ENCODE measurements at regions not wholly inside any gene's neighbourhood (a gene's known extent, or its start where the extent isn't known, plus 50 kb on each side); places are given as distances from the start of the nearest gene placed in this dataset.

- Mint-ChIP-seq H3K4me1 (ENCODE audit: low read depth) (no peaks in the 10 kb centered on the region), H3K27me3 (ENCODE audit: insufficient read depth) (peaks cover 10% of the 10 kb centered on the region), H3K4me3 (no peak overlapping the region), H3K36me3 (ENCODE audit: low read depth) (no peaks in the 10 kb centered on the region), H3K9me3 (no peaks in the 10 kb centered on the region), H3K27ac (no peak overlapping the region)
- no peak for DNase-seq (ENCODE audit: low spot score)
- intact Hi-C loops (cut with micrococcal nuclease), result no loop called here
These were observed 122.8 kb downstream of the PRLHR start for GRCh38 chr10:118472415-118473304.

GRCh38 chr10:118471863-118472262 is 123.6 kb downstream of the PRLHR start:
- Mint-ChIP-seq H3K4me3 (no peak overlapping the region), H3K27ac (no peak overlapping the region), H3K4me1 (ENCODE audit: low read depth) (no peaks in the 10 kb centered on the region), H3K27me3 (ENCODE audit: insufficient read depth) (peaks cover 10% of the 10 kb centered on the region), H3K9me3 (no peaks in the 10 kb centered on the region), H3K36me3 (ENCODE audit: low read depth) (no peaks in the 10 kb centered on the region)
- intact Hi-C loops (cut with micrococcal nuclease), result no loop called here
- DNase-seq (ENCODE audit: low spot score), result no peak

- intact Hi-C loops (cut with micrococcal nuclease), result no loop called here
- Mint-ChIP-seq H3K9me3 (no peaks in the 10 kb centered on the region), H3K4me1 (ENCODE audit: low read depth) (no peaks in the 10 kb centered on the region), H3K36me3 (ENCODE audit: low read depth) (no peaks in the 10 kb centered on the region), H3K27me3 (ENCODE audit: insufficient read depth) (peaks cover 10% of the 10 kb centered on the region), H3K4me3 (no peak overlapping the region), H3K27ac (no peak overlapping the region)
- DNase-seq (ENCODE audit: low spot score), result no peak
These were observed 125.0 kb downstream of the PRLHR start for GRCh38 chr10:118470470-118470869.

GRCh38 chr10:118467200-118467599 is 125.1 kb upstream of the FAM204A start:
- no peaks in the 10 kb centered on the region for H3K4me1 Mint-ChIP-seq (ENCODE audit: low read depth)
- no peaks in the 10 kb centered on the region for H3K9me3 Mint-ChIP-seq
- H3K4me3 Mint-ChIP-seq, result no peak overlapping the region
- intact Hi-C loops (cut with micrococcal nuclease), result no loop called here
- H3K27me3 Mint-ChIP-seq (ENCODE audit: insufficient read depth), result peaks cover 18% of the 10 kb centered on the region
- H3K27ac Mint-ChIP-seq, result no peak overlapping the region
- no peak for DNase-seq (ENCODE audit: low spot score)
- H3K36me3 Mint-ChIP-seq (ENCODE audit: low read depth), result no peaks in the 10 kb centered on the region

GRCh38 chr10:118465300-118465874 is 123.3 kb upstream of the FAM204A start:
- Mint-ChIP-seq H3K4me3 (no peak overlapping the region), H3K9me3 (no peaks in the 10 kb centered on the region), H3K27me3 (ENCODE audit: insufficient read depth) (peaks cover 18% of the 10 kb centered on the region), H3K36me3 (ENCODE audit: low read depth) (no peaks in the 10 kb centered on the region), H3K27ac (no peak overlapping the region), H3K4me1 (ENCODE audit: low read depth) (no peaks in the 10 kb centered on the region)
- no peak for DNase-seq (ENCODE audit: low spot score)
- intact Hi-C loops (cut with micrococcal nuclease), result no loop called here

GRCh38 chr10:118463740-118464139 is 121.6 kb upstream of the FAM204A start:
- H3K9me3 Mint-ChIP-seq, result no peaks in the 10 kb centered on the region
- intact Hi-C loops (cut with micrococcal nuclease), result no loop called here
- H3K36me3 Mint-ChIP-seq (ENCODE audit: low read depth), result no peaks in the 10 kb centered on the region
- H3K27me3 Mint-ChIP-seq (ENCODE audit: insufficient read depth), result peaks cover 20% of the 10 kb centered on the region
- H3K4me1 Mint-ChIP-seq (ENCODE audit: low read depth), result peaks cover 6% of the 10 kb centered on the region
- H3K27ac Mint-ChIP-seq, result no peak overlapping the region
- DNase-seq (ENCODE audit: low spot score), result no peak
- no peak overlapping the region for H3K4me3 Mint-ChIP-seq

- Mint-ChIP-seq H3K36me3 (ENCODE audit: low read depth) (no peaks in the 10 kb centered on the region), H3K27me3 (ENCODE audit: insufficient read depth) (peaks cover 20% of the 10 kb centered on the region), H3K9me3 (no peaks in the 10 kb centered on the region), H3K4me3 (no peak overlapping the region), H3K27ac (no peak overlapping the region), H3K4me1 (ENCODE audit: low read depth) (peaks cover 6% of the 10 kb centered on the region)
- intact Hi-C loops (cut with micrococcal nuclease), result no loop called here
- no peak for DNase-seq (ENCODE audit: low spot score)
These were observed 120.3 kb upstream of the FAM204A start for GRCh38 chr10:118462401-118462800.

GRCh38 chr10:118459642-118460193 is 117.6 kb upstream of the FAM204A start:
- H3K9me3 Mint-ChIP-seq, result no peaks in the 10 kb centered on the region
- intact Hi-C loops (cut with micrococcal nuclease), result loop anchor here (1.0 kb wide), 2 partner anchors 85 to 963 kb away; no protein-coding TSS in a partner anchor
- peaks cover 6% of the 10 kb centered on the region for H3K4me1 Mint-ChIP-seq (ENCODE audit: low read depth)
- peak; percentile 29 for DNase-seq (ENCODE audit: low spot score)
- peaks cover 18% of the 10 kb centered on the region for H3K27me3 Mint-ChIP-seq (ENCODE audit: insufficient read depth)
- H3K36me3 Mint-ChIP-seq (ENCODE audit: low read depth), result no peaks in the 10 kb centered on the region
- no peak overlapping the region for H3K4me3 Mint-ChIP-seq
- no peak overlapping the region for H3K27ac Mint-ChIP-seq

- intact Hi-C loops (cut with micrococcal nuclease), result loop anchor here (1.0 kb wide), 2 partner anchors 85 to 963 kb away; no protein-coding TSS in a partner anchor
- peaks cover 6% of the 10 kb centered on the region for H3K4me1 Mint-ChIP-seq (ENCODE audit: low read depth)
- H3K4me3 Mint-ChIP-seq, result no peak overlapping the region
- peaks cover 17% of the 10 kb centered on the region for H3K27me3 Mint-ChIP-seq (ENCODE audit: insufficient read depth)
- no peak overlapping the region for H3K27ac Mint-ChIP-seq
- no peaks in the 10 kb centered on the region for H3K9me3 Mint-ChIP-seq
- H3K36me3 Mint-ChIP-seq (ENCODE audit: low read depth), result no peaks in the 10 kb centered on the region
- no peak for DNase-seq (ENCODE audit: low spot score)
These were observed 117.0 kb upstream of the FAM204A start for GRCh38 chr10:118458957-118459641.

GRCh38 chr10:118457824-118458428 is 115.8 kb upstream of the FAM204A start:
- no peak for DNase-seq (ENCODE audit: low spot score)
- Mint-ChIP-seq H3K27me3 (ENCODE audit: insufficient read depth) (peaks cover 11% of the 10 kb centered on the region), H3K27ac (no peak overlapping the region), H3K9me3 (no peaks in the 10 kb centered on the region), H3K4me1 (ENCODE audit: low read depth) (peaks cover 6% of the 10 kb centered on the region), H3K4me3 (no peak overlapping the region), H3K36me3 (ENCODE audit: low read depth) (no peaks in the 10 kb centered on the region)
- intact Hi-C loops (cut with micrococcal nuclease), result no loop called here

GRCh38 chr10:118455181-118455695 is 113.1 kb upstream of the FAM204A start:
- Mint-ChIP-seq H3K4me1 (ENCODE audit: low read depth) (peaks cover 6% of the 10 kb centered on the region), H3K36me3 (ENCODE audit: low read depth) (peaks cover 2% of the 10 kb centered on the region), H3K9me3 (peaks cover 4% of the 10 kb centered on the region), H3K4me3 (no peak overlapping the region), H3K27ac (no peak overlapping the region), H3K27me3 (ENCODE audit: insufficient read depth) (peaks cover 13% of the 10 kb centered on the region)
- intact Hi-C loops (cut with micrococcal nuclease), result no loop called here
- DNase-seq (ENCODE audit: low spot score), result no peak

GRCh38 chr10:118454211-118454610 is 112.1 kb upstream of the FAM204A start:
- no peaks in the 10 kb centered on the region for H3K4me1 Mint-ChIP-seq (ENCODE audit: low read depth)
- H3K4me3 Mint-ChIP-seq, result no peak overlapping the region
- H3K36me3 Mint-ChIP-seq (ENCODE audit: low read depth), result peaks cover 2% of the 10 kb centered on the region
- peaks cover 12% of the 10 kb centered on the region for H3K27me3 Mint-ChIP-seq (ENCODE audit: insufficient read depth)
- intact Hi-C loops (cut with micrococcal nuclease), result no loop called here
- peaks cover 4% of the 10 kb centered on the region for H3K9me3 Mint-ChIP-seq
- no peak overlapping the region for H3K27ac Mint-ChIP-seq
- DNase-seq (ENCODE audit: low spot score), result no peak

Measured in activated T-helper 1 cell treated with anti-CD3 and anti-CD28 coated beads, Interleukin-12 subunit alpha, Interleukin-12 subunit beta, Interleukin-2, Interleukin-4 antibody, amounts not matched to agents 30 ng/mL and 10 ng/mL and 1 ng/mL, durations not matched to agents 14 hours and 24 hours and 36 hours (primary cell).